HG02610 (cell line): ENCODE measurements at regions not wholly inside any gene's neighbourhood (a gene's known extent, or its start where the extent isn't known, plus 50 kb on each side); places are given as distances from the start of the nearest gene placed in this dataset.

Experiments
- ATAC-seq: cut with Tn5 transposase; IDR thresholded peaks from one replicate; pipeline ENCODE4 v1.9.1; 2021; ENCODE audit warnings: mild to moderate bottlenecking, moderate library complexity; ENCODE audit not compliant: unreplicated experiment

DNA sequence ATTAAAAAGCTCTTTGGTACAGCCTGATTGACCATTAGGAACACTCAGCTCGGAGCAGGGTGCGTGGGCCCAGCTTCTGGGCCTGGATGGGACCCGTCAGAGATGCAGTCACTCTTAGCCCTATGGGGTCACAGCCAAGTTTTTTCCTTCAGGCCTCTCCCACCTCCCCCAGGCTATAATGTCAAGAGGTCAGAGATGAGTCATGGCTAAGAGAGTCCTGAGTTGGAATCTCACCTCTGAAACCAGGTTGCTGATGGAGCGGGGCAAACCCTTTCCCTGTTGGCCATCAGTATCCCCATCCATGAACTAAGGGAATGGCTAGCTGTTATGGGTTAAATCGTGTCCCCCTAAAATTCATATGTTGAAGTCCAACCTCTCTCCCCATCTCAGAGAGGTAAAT lies 195.9 kb upstream of the POU3F1 start:
- ATAC-seq, result no peak

DNA sequence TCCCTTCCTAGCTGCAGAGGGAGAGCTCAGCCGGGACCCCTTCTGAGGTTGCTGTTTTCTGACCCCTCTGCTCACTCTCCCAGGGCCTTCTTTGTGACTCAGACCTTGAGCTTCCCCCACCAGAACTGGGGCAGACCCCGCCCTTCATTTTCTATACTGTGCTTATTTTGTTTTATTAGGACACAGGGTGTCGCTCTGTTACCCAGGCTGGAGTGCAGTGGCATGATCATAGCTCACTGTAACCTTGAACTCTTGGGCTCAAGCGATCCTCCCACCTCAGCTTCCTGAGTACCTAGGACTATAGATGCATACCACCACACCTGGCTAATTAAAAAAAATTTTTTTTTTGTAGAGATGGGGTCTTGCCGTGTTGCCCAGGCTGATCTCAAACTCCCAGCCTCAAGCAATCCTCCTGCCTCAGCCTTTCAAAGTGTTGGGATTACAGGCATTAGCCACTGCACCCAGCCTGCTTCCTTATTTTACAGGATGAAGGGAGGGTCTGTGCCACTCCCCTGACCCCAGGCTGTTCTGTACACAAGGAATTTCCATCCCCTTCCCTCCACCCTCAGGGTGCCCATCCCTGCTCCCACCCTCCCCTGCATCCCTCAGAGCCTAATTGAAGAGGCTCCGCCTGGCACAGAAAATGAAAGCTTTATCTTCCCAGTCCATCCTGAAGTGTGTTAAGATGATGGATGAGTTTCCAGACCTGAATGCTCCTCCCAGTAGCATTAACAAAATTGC lies 195.2 kb upstream of the POU3F1 start:
- no peak for ATAC-seq

DNA sequence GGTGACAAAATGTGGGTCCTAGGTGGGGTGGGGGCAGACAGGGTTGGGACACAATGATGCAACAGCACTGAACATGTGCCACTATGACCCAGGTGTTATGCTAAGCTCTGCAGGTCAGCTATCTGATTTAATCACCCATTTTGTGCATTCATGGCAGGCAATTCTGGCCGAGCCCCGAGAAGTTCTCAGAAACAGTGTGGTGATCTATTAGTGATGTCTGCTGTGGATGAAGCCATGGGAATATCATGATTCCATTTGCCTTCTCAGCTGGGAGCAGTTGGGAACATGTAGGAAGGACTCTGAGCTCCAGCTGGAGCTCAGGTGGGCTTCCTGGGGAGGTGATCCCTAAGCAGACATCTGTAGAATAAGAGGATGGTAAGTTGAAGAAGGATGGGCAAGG lies 194.0 kb upstream of the POU3F1 start:
- no peak for ATAC-seq

DNA sequence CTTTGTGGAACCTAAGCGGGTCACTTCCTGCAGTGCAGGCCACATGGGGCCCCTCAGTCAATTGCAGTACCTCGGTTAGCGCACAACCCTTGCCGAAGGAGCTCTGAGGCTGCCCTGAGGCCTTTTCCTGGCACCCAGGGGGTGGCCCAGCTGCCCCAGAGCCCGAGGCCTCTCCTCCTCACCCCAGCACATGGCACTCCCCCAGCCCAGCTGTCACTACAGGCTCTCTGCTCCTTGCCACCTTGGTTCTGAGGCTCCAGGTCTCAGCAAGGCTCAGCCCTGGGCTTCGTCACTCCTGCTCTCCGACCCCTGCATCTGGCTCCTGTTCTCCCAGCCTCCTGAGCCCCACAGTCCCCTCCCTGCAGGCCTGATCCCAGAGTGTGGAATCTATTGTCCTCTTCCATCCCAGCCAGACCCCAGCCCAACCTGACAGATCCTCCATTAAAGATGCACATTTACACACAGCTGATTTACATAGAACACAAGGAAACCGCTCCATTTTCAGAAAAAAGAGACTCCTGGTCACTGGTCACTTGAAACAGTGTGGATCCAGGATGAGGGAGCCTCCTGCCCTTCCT lies 192.8 kb upstream of the POU3F1 start:
- no peak for ATAC-seq

DNA sequence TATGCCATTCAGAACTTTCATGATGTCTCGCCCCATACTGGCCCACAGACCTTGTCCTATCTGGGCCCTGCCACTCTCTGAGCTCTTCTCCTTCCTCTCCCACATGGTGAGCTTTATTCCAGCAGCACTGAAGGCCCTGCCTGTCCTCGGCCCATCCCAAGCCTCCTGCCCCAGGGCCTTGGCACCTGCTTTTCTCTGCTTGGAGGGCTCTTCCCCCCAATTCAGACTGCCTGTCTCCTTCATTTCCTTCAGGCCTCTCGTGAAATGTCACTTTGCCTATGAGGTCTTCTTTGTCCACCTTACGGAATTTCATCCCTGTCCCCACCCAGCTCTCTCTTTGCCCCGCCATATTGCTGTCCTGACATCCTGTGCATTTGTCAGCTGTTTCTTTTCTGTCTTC lies 191.7 kb upstream of the POU3F1 start:
- ATAC-seq, result no peak

DNA sequence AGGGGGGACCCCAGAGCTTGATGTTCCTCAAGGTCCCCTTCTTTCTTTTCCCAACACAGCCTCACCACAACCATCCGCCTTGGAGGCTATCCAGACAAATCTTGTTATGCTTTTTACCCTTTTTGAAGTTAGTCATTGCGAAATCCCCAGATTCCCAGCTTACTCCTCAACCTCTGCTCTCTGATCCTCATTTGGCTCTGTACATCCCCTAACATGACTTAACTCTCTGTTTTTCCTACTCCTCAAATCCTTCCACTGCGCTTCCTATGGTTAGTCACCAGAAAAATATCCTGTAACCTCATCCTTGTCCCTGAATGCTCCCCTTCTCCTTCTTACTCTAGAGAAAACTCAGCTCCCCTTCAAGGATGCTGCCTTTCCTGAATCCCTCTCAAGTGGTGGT lies 189.1 kb upstream of the POU3F1 start:
- no peak for ATAC-seq

DNA sequence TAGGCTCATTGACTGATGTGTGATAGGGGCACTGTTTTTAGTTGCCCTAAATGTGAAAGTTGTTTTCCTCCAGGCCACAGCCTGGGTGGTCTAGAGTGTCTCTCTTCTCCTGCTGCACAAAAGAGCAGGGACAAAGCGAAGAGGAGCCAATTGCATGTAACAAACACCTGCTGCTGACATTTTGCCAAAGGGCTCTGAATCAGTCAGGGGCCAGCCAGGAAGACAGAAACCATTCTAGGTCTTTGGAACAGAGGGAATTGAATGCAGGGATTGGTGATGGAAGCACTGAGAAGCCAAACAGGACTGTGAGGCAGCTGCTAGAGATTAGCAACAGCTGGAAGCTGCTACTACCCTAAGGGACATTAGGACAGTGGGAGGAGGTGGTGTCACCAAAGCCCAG lies 185.3 kb upstream of the POU3F1 start:
- no peak for ATAC-seq

DNA sequence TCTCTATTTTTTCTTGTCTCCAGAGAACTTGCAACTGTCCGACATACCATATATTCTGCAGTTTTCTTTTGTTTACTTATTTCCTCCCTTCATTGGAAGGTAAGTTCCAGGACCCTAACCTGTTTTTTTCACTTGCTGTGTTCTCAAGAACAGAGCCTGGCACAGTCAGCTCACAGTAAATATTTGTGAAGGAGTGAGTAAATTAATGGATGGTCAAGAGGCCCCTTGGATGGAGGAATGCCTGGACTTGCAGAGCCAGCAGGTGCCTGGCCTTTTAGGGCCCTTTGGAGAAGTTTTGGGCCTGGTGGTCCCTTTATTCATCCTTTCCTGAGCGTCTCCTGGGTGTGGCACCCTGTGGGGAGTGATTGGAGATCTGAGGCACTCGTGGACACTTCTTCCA lies 182.1 kb upstream of the POU3F1 start:
- no peak for ATAC-seq

DNA sequence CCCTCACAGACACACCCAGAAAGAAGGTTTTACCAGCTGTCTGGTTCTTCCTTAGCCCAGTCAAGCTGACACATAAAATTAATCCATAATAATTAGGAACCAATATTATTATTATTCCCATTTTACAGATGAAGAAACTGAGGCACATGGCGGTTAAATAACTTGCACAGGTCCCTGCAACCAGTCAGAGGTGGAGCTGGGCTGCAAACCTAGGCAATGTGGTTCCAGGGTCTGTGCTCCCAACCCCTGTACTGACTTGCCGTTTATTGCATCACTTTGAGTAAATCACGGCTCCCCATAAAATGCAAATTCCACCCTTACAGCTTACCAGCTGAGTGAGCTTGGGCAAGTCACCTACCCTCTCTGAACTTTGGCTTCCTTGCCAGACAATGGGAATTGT lies 179.2 kb upstream of the POU3F1 start:
- no peak for ATAC-seq

DNA sequence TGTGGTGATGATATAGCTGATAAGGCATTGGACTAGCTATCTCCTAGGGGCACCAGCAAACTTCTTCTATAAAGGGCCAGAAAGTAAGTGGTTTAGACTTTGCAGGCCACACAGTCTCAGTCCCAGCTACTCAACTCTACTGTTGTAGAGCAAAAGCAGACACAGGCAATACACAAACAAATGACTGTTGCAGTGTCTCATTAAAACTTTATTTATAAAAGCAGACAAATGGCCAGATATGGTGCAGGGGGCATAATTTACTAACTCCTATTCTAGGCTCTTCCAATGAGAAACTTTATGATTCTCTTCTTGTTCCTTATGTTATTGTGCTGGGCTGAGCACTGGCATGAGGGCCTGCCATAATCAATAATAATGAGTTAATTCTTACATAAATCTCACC lies 176.8 kb upstream of the POU3F1 start:
- ATAC-seq, result no peak

DNA sequence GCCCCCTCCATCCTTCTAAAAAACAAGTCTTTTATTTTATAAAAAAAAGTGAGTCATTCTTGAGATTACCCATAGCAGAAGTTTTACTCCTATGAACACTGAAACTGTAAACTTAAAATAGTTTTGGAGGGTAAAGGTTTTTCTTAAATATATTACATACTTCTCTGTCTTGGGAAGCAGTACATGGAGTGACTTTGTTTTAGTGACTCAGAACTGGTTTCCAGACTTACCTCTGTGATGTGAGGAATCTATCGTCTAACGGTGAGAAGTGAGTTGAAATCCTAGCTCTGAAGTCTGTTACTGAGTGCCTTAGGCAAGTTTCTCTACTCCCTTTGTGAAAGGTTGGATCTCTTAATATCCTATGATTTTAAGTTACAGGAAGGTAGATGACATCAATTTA lies 176.3 kb upstream of the POU3F1 start:
- ATAC-seq, result no peak

DNA sequence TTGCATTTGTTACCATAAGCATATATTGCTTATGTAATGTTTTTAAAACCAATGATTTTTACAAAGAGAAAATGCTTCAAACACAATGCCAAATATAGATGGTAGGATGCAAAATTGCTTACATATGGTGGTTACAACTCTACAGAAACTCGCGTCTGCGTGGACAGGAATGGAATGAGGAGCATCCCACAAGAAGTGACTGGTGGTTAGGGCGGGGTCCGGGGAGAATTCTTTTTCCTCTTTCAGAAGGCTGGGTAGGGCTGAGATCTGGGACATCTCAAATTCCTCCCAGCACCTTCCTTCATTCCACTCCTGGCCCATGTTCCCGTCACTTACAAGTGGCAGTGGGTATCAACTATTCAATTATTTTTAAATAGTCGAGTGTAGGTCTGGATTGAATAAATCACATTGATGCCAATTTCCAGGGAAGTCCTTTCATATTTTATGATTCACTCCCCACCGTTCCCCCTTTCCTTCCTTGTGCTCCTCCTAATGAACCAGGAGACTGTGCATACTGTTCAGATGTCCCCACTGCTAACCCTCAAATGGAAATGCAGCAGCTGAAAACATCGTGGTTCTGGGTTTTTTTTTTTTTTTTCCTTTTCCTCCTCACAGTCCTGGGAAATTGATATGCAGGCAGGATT lies 174.5 kb upstream of the POU3F1 start:
- no peak for ATAC-seq

DNA sequence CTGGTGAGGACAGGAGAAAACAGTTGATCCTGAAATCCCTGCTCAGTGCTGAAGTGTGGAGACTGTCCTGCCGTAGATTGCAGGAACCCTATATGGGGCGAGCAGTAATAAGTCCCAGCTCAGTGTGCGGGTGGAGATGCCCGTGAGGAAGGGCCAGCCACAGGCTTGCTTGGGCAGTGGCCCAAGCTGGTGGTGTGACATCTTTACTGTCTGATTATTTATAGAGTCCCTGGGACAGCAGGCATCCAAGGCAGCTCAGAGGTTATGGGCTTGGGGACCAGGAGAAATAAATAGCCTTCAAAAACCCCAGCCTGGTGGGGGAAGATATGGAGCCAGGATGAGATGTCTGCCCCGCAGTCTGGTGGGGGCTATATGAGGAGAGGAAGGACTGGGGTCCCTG lies 170.7 kb upstream of the POU3F1 start:
- ATAC-seq, result no peak

DNA sequence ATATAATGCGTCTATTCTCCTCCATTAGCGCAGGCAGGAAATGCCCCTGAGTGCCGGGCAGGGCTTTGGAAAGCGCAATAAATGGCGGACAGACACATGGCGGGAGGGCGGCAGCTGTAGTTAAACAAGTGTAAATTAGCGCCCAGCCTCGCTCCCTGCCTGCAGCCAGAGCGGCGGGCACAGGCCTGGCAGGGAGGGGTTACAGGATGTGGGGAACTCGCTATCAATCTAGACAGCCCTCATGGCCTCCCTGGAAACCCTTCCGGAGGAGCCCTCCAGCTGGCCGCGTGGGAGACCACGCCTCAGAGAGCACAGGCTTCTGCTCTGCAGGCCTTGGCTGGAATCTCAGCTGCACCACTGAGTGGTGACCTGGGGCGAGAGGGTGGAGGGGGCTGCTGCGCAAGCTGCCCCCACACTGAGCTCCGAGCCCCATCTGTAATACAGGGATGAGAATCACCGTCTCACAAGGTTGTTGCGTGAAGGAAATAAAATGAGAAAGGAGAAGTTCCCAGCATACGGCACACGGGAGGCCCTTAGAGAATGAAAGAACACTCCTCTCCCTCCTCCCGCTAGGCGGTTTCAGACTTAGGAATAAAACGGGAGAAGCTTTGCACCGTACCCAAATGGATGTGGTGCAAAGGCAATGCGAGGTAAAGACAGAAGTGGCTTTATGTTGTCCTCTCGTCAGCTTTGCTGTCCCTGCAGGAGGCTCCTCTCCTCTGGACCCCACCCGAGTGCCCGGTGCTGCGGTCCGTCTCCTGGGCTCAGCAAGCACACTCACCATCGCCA lies 167.2 kb upstream of the POU3F1 start:
- ATAC-seq, result no peak

DNA sequence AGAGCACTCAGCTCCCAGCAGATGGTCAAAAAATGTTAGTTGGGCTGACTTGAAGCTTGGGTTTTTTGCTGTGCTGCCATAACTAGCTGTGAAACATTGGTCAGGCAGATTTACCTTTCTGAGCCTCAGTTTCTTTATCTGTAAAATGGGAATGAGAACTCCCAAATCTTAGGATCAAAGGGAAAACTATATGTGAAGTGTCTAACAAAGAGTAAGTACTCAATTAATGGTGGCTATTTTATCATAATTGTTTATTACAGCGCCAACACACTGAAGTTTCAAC lies 164.2 kb upstream of the POU3F1 start:
- no peak for ATAC-seq

DNA sequence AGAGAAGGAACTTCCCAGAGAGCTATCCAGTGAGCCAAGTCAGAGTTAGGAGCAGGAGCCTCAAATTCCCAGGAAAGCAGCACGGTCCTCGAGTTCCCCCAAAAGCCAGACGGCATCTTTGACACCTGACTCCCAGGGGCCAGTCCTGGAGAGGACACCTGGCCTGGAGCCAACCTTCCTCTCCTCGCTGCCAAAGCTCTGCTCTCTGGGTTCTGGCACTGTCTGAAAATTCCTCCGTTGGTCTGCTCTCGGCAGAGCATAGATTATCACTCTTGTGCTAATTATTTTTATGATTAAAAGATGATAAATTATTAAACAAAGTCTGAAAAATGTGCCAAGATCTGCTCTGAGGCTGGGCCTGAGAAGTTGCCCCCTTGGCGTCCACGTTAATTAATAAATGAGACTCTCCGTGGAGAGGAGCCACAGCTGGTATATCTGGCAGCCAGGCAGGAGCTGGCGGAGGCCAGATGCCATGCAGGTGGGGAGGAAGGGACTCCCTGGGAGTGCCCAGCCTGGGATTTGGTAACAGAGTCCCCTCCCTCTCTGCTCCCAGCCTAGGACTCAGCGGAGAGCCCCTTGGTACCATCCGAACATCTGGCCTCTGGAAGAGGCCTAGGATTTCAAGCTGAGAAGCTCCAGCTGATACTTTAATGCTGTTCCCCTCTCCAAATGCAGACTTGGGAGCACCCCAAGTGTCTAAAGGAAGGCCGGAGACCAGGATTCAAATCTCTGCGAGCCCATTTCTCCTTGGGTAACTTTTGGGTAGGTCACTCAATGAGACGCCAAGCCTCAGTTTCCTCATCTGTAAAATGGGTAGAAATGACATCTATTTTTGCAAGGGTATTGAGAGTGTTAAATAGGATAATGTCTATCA lies 163.7 kb upstream of the POU3F1 start:
- no peak for ATAC-seq

DNA sequence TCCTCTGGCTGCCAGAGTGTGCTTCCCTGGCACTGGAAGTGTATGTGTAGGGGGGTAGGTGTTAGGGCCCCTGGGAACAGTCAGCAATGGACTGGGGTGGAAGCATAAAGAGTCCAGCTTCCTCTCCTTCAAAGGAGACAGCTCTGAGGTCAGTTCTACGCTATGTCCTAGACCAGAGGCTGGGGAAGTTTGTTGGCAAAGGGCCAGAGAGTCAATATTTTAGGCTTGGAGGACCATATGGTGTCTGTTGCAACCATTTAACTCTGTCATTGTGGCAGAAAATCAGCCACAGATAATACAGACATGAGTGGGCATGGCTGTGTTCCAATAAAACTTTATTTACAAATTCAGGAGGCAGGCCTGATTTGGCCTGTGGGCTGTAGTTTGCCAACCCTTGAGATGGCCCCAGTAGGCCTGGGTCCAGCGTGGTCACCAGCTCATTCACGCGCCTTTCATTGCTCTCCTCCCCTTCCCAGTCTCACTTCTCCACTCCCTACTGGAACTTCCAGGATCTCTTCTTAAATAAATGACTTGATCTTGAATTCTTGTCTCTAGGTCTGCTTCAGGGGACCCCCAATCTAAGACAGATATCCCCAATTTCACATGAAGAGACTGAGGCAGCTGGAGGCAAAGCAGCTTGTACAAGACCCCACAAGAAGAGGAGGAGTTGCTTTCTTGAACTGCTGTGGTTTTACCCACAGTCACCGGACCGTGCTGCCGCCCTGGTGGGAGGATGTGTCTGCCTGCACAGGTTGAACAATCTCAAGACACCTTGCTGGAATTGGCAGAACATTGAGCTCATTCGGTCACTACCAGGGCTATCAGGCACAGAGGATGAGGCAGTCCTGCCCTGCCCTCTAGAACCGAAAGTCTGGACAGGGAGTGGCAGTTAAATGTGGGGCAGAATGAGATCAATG lies 162.4 kb upstream of the POU3F1 start:
- ATAC-seq, result no peak

DNA sequence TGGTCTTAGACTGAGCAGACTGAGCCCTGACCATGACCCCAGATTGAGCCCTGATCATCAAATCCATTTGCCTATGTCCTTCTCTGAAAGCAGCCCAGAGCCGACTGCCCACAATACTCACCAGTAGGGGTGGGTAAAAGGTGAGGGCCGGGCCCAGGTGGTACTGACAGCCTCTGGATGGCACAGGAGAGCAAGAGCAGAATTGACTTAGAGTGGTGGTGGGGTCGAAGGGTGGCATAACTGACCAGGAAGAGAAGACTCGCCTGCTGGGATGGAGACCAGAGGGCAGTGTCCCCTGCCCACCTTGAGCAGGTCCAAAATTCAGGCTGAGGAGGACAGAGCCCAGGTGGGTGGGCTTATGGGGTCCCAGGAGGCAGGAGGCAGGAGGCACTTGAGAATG lies 161.3 kb upstream of the POU3F1 start:
- no peak for ATAC-seq

DNA sequence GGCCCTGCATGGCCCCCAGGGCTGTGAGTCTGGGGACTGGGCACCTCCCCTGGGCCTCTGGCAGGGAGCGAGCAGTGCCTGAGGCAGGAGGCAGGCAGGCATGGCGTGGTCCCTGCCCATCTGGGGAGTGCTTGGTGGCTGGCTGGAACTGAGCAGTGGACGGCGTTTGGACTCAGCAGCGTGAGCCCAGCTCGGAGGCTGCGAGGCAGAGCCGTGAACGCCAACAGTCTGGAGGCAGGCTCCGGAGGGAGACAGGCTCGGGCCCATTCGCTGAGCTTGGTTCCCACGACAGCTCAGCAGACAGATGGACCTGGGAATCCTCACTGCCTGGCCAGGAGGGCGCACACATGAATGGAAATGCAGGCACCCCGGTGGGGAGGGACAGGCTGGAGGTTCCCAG lies 160.7 kb upstream of the POU3F1 start:
- ATAC-seq, result no peak

DNA sequence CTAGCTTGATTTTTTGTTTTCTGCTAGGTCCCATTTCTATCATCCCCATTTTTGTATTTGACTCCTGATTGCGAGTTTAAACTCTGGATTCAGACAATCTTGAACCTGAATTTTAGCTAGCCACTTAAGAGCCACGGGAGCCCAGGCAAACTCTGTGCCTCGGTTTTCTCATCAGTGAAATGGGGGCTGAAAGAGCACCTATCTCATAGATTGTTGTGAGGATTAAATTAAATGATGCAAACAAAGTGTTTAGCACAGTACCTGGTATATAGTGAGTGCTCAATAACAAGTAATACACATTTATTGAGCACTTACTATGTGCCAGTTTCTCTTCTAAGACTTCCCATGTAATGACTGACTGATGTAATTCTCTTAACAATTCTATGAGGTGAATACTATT lies 158.1 kb upstream of the POU3F1 start:
- ATAC-seq, result no peak
